ENCODE measurements at regions not wholly inside any gene's neighbourhood (a gene's known extent, or its start where the extent isn't known, plus 50 kb on each side); places are given as distances from the start of the nearest gene placed in this dataset.
"Not testable (repeated sequence)": the region's sequence is repeated elsewhere in the genome, so short reads cannot be mapped to it uniquely, and the experiment has no call there.

DNA sequence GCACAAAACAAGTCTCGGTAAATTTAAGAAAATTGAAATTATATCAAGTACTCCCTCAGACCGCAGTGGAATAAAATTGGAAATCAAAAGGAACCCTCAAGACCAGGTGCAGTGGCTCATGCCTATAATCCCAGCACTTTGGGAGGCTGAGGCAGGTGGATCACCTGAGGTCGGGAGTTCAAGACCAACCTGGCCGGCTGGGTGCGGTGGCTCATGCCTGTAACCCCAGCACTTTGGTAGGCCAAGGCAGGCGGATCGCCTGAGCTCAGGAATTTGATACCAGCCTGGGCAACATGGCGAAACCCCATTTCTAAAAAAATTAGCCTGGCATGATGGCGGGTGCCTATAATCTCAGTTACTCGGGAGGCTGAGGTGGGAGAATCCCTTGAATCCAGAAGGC is 135.7 kb upstream of the RAG2 start:
- not testable (repeated sequence) for DNase-seq (ENCODE audit: low read depth in 2 of 2)

DNA sequence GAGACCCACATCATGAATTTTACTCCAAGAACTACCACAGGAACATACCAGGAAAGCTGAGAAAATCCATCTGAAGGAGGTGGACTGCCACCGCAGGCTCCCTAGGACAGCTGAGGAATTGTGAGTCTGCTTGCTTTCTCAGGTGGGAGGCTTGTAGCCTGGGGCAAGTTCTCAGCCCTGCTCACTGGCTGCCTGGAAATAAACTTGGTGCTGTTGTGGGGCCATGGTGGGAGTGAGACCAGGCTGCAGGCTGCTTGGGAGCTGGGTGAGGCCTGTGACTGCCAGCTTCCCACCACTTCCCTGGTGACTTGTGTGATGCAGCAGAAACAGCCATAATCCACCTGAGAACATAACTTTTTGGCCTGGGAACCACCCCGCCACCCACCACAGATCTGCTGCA is 132.7 kb upstream of the RAG2 start:
- DNase-seq (ENCODE audit: low read depth in 2 of 2) = no peak

DNA sequence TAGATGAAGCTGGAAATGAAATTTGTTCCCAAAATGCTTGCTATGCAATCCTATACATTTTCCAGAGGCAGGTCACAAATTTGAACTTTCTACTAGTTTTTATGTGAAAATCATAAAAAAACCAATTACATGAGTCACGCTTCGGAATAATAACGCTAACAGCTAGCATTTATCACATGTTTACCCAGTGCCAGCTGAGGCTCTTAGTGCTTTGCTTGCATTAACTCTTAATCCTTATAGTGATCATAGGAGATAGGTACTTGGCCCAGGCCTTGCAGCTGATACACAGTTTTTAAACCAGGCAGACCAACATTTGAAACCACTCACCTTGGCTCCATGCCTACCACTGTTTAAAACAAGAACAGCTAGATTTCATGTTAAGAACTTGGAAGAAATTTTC is 131.8 kb upstream of the RAG2 start:
- no peak for DNase-seq (ENCODE audit: low read depth in 2 of 2)

DNA sequence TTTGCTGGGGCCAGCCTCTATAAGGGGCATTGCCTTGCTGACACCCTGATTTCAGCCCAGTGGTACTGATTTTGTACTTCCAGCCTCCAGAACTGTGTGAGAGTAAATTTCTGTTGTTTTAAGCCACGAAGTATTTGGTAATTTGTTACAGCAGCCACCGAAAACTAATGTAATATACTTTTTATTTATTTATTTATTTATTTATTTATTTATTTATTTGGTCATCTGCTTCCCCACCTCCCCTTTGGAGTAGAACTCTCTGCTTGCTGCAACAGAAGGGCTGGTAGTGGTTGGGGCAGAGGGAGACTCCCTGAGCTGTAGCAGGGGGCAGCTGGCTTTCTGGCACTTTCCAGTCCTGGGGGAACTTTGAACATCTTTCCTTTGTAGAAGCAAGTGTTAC is 128.4 kb upstream of the RAG2 start:
- no peak for DNase-seq (ENCODE audit: low read depth in 2 of 2)

DNA sequence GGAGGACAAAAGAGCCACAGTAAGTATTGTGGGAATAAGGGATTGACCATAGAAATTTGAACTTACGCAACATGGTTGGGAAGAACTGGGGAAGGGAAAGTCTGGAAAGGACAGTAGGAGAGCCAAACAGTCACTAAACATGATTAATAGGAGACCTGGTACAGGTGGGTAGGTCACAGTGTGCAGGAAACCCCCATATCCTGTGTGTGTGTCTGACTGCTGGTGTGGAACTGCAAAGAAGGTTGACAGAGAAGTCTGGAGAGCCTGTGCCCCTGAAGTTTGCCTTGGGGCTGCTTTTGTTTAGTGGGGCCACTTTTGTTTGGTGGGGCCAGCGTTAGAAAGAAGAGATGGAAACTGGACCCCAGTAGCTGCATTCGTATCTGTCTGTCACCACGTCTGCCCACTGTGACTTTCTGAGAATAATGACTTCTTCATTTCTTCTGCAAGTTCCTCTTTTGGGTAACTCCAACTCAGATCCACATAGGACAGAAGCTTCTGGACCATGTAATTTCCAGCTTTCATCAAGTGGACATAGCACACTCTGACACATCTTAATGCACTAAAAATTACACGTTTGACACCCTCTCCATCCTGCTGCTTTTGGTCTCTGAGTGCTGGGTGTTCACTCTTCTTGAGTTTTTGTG is 126.8 kb upstream of the RAG2 start:
- no peak for DNase-seq (ENCODE audit: low read depth in 2 of 2)

DNA sequence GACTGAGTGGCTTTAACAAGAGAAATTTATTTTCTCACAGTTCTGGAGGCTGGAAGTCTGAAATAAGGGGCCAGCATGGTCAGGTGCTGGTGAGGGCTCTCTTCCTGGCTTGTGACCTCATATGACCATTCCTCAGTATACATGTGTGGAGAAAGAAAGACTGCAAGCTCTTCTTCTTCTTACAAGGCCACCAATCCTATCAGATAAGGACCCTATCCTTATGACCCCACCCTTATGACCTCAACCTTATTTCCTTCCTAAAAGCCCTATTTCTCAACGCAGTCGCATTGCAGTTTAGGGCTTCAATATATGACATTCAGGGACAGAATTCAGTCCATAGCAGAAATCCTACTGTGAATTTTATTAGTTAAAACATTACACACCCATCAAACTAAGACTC is 124.4 kb upstream of the RAG2 start:
- no peak for DNase-seq (ENCODE audit: low read depth in 2 of 2)

DNA sequence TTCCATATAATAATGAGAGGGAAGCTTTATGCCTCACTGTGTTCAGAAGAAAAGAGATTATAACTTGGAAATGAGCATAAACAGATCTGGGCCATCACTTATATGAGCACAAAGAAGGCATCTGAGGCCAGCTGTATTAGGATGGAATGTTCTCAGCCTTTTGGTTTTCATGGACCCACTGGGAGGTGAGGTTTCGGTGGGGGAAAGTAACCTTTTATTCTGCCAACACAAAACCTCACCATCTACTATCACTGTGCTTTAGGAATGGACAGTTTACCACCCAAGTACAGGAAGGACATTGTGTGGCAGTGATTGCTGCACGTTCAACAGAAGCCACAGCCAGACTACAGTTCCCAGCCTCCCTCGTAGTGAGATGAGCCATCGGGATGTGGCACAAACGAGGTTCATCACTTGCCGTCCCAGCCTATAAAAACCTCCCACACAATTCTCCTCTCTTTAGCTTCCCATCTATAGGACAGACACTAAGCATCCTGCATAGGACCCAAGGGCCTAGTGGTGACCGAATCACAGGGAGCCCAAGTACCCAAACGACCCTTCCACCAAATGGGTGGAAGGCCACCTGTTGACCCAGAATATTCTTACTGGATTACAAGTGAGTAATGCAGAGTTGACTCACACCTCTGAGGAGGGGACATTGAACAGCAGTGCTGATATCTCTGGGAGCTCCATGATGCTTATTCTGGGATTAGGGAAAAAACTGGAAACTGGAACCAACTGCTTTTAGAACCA is 121.5 kb upstream of the RAG2 start:
- no peak for DNase-seq (ENCODE audit: low read depth in 2 of 2)

DNA sequence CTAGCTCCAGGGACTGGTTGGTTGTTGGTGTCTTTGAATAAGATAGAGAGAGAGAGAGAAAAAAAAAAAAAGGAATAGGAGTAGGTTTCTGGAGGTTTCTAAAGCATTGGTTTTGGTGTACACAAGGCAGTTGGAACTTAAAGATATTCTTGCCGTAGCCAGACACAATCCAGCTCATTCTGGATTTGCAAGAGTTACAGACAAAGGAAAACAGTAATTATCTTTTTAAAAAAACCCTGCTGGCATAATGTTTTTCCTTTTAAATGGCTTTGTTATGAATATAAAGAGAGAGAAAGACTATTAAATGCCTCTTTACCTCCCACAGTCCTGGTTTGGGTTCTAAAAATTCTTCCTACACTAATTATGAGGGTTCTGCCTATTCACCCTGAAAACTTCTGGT is 120.4 kb upstream of the RAG2 start:
- no peak for DNase-seq (ENCODE audit: low read depth in 2 of 2)

DNA sequence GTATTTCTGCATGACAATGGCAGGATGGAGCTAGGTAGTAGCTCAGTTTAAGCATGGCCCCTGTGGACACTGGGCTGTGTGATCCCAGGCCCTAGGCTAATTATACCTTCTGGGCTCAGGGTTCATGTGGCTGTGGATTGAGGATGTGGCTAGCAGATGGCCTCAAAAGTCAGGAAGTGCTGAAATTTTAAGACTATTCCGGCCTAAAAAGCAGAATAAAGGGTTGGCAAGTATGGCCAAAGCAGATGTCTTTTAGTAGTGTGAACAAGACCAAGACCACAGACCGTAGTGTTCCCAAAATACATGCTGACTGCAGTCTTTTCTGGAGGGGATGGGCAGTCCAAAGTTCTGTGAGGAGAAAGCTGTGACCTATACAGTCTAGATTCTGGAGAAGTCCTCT is 115.7 kb upstream of the RAG2 start:
- DNase-seq (ENCODE audit: low read depth in 2 of 2) = no peak

DNA sequence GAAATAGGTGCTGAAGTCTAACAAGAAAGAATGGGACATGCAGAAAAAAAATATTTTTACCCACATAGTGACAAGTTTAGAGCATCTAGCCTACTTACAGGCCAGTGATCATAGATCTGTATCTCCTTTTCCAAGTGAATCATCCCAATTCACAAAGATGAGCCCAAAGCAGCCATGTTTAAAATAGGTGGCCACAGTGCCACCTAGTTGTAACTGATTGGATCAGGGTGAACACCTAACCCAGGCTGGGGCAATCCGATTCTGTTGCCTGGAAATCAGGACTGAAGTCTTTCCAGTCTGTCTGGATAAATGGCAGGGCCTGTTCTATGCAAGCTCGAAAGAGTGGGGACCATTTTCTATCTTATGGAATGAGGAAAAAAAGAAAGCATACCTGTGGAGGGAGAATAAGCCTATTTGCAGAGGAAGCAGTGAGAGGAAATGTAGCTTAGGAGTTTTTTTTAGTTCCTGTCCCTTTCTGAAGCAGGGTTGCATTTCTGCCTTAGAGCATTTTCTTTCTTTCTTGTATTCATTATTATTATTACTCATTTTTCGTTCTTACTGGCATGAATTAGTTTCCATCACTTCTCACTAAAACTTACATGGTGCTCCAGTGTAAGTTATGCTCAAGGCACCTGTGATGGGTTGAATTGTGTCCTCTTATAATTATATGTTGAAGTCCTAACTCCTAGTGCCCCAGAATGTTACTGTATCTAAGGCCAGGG is 113.2 kb upstream of the RAG2 start:
- no peak for DNase-seq (ENCODE audit: low read depth in 2 of 2)
